ENCODE measurements at regions not wholly inside any gene's neighbourhood (a gene's known extent, or its start where the extent isn't known, plus 50 kb on each side); places are given as distances from the start of the nearest gene placed in this dataset.

DNA sequence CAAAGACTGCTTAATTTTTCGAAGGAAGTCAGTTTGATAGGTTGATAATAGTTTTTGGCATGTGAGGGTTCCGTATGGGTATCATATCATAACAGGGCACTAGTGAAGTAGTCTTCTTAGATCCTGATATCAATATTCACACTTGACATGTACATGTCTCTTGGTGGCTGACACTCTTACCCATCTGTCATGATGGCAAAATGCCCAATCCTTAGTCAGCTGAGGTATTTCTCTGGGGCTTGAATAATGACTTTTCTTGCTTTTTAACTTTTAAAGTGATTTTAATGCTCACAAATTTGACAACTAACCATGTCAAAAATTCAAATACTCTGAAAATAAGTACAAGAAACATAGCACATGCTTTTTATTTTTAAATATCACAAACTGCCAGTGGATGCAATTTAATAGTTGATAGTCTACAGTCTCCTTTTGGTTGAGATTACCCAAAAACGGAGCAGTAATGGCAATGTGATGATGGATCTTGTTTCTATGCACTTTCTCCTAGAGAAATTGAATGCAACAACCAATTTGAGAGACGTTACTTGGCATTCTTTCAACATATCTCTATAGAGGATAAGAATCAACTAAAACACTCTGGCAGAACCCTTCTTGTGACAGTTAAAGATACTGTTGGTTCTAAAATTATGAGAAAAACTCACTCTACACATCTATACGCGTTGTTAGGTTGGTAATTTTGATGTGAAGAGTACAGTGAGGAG is 552.9 kb upstream of the PABPC4L start:
- no peak overlapping the region for H3K4me3 ChIP-seq (ENCODE audit: low read depth, low read length)
- no peak for DNase-seq (ENCODE audit: low read depth)
- TF ChIP-seq, protein P1, sequence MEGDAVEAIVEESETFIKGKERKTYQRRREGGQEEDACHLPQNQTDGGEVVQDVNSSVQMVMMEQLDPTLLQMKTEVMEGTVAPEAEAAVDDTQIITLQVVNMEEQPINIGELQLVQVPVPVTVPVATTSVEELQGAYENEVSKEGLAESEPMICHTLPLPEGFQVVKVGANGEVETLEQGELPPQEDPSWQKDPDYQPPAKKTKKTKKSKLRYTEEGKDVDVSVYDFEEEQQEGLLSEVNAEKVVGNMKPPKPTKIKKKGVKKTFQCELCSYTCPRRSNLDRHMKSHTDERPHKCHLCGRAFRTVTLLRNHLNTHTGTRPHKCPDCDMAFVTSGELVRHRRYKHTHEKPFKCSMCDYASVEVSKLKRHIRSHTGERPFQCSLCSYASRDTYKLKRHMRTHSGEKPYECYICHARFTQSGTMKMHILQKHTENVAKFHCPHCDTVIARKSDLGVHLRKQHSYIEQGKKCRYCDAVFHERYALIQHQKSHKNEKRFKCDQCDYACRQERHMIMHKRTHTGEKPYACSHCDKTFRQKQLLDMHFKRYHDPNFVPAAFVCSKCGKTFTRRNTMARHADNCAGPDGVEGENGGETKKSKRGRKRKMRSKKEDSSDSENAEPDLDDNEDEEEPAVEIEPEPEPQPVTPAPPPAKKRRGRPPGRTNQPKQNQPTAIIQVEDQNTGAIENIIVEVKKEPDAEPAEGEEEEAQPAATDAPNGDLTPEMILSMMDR (IDR thresholded peaks at IDR 0.05; ENCODE audit: control insufficient read depth, extremely low read depth, insufficient read depth), result no peak

DNA sequence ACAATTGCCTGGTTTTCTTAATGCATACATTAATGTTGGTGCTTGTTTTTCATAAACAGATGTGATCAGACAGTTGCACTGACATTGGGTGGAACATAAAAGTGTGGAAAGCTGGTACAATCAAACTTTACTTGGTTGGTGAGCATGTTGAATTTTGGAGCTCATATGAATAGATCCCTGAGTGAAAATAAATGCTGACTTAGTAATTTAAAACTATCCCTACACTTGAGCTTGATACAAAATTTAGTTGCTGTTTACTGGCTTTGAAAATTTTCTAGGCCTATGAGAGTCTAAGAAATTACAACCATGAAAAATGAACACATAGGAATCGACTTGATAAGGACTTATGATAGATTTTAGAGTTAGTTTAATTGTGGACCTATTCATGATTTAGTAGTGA is 551.8 kb upstream of the PABPC4L start:
- TF ChIP-seq, protein P1 (IDR thresholded peaks at IDR 0.05; ENCODE audit: control insufficient read depth, extremely low read depth, insufficient read depth), result no peak
- no peak overlapping the region for H3K4me3 ChIP-seq (ENCODE audit: low read depth, low read length)
- no peak for DNase-seq (ENCODE audit: low read depth)

DNA sequence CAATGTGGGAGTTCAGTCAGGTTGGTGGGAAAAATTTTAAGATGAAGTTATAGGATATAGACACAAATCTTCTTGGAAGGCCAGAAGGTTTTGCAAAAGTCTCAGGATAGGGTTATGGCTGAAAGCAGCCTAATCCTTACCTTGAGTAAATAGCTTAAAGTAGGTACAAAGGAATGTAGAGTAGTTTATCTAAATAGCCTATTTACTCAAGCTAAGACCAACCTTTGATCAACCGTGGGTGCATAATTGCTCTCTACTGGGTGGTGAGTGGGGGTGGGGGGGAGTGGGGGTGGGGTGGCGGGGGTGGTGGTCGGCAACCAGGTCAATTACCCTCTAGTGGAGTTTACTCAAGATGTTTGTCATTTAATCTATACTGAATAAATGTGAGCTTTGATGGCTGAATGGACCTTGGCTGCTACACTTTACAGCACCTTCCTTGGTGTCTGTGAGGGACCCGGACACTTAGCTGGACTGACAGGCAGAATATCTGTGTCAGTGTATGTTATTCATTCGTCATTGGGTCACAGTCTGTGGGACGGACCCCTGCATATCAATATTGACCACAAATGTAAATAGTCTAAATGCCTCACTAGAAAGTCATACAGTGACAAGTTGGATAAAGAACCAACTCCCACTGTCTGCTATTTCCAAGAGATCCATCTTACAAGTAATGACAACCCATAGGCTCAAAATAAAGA is 545.7 kb upstream of the PABPC4L start:
- TF ChIP-seq, protein P1 (IDR thresholded peaks at IDR 0.05; ENCODE audit: control insufficient read depth, extremely low read depth, insufficient read depth), result no peak
- DNase-seq (ENCODE audit: low read depth), result no peak

DNA sequence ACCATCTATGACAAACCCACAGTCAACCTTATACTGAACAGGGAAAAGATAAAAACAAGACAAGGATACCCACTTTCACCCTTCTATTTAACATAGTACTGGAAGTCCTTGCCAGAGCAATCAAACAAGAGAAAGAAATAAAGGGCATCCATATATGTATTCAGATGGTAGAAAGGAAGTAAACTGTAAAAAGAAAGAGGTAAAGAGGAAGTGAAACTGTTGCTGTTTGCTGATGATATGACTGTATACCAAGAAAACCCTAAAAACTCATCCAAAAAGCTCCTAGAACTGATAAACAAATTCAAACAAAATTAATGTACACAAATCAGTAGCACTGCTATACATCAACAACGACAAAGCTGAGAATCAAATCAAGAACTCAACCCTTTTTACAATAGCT is 538.7 kb upstream of the PABPC4L start:
- TF ChIP-seq, protein P1 (IDR thresholded peaks at IDR 0.05; ENCODE audit: control insufficient read depth, extremely low read depth, insufficient read depth), result no peak
- no peak for DNase-seq (ENCODE audit: low read depth)
- no peak overlapping the region for H3K4me3 ChIP-seq (ENCODE audit: low read depth, low read length)

More for the DNA sequence above, 545.7 kb upstream of the PABPC4L start:
- H3K4me3 ChIP-seq (ENCODE audit: low read depth, low read length), result no peak overlapping the region

DNA sequence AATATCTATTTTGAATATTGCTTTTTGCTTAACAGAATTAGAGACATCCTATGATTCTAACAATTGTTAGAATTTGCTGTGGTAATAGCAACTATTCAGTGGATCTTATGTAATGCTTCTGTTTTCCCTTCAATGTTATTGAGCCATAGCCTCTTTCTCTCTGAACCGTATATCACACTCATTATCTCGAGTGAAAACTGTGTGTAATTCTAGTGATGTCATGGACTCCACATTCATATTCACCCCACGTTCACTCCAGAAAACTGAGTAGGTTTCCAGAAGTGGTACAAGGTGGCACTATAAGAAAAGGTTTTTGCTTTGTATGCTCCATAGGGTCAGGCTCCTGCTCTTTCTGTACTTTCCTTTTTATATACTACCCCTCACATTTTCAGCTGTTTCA is 534.3 kb upstream of the PABPC4L start:
- H3K4me3 ChIP-seq (ENCODE audit: low read depth, low read length), result no peak overlapping the region
- no peak for DNase-seq (ENCODE audit: low read depth)
- TF ChIP-seq, protein P1 (IDR thresholded peaks at IDR 0.05; ENCODE audit: control insufficient read depth, extremely low read depth, insufficient read depth), result no peak

DNA sequence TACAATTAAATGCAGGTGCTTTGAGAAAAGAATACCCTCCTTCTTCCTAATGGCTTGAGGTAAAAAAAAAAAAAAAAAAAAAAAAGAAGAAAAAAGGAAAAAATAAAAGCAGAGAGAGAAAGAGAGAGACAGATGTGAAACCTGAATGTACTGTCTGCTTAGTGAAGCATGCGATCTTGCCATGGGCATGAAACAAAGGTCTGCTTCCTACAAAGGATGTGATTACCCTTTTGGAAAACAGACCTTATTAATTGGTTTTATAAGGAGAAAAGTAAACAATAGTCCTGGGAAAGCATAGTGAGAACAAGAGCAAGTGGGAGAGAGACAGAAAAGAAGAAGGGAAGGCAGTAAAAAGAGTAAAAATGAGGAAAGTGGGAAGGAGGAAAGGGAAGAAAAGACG is 526.1 kb upstream of the PABPC4L start:
- TF ChIP-seq, protein P1 (IDR thresholded peaks at IDR 0.05; ENCODE audit: control insufficient read depth, extremely low read depth, insufficient read depth), result no peak

More for the DNA sequence above, 526.1 kb upstream of the PABPC4L start:
- DNase-seq (ENCODE audit: low read depth), result peak; percentile 59
- no peak overlapping the region; the same call in 1 of the 2 replicates for H3K4me3 ChIP-seq (ENCODE audit: low read depth, low read length)

All from LNCaP clone FGC (cell line).